Fibroblast of villous mesenchyme (primary cell): ENCODE measurements at regions not wholly inside any gene's neighbourhood (a gene's known extent, or its start where the extent isn't known, plus 50 kb on each side); places are given as distances from the start of the nearest gene placed in this dataset.
A peak's percentile ranks its signal among the peaks of the same experiment; 100 is the strongest.

ENCODE experiments used
- DNase-seq: peaks from one replicate; pipeline ENCODE4 v3.0.0-alpha.2; 2010; ENCODE audit warnings: low read depth
- H3K4me3 ChIP-seq: 2 replicates; pipeline ENCODE4 v1.5.1; 2011; ENCODE audit warnings: low read depth, mild to moderate bottlenecking, low read length
- CTCF ChIP-seq: IDR thresholded peaks from 2 replicates; pipeline ENCODE4 v1.5.1; 2012; ENCODE audit warnings: low read depth, mild to moderate bottlenecking, low read length; ENCODE audit not compliant: insufficient read depth

- DNase-seq = no peak
- H3K4me3 ChIP-seq = no peak overlapping the region
- peak; percentile 31 for TF ChIP-seq CTCF
Observed at GRCh38 chr4:17124767-17125166, 226.3 kb upstream of the LDB2 start.

- no peak for DNase-seq
- H3K4me3 ChIP-seq = no peak overlapping the region
- no peak for TF ChIP-seq CTCF
Observed at GRCh38 chr4:17120761-17121160, 222.3 kb upstream of the LDB2 start.

- no peak for TF ChIP-seq CTCF
- no peak for DNase-seq
- H3K4me3 ChIP-seq = no peak overlapping the region
Observed at GRCh38 chr4:17117746-17118145, 219.3 kb upstream of the LDB2 start.

- TF ChIP-seq CTCF = no peak
- no peak for DNase-seq
- no peak overlapping the region for H3K4me3 ChIP-seq
Observed at GRCh38 chr4:17115583-17115982, 217.1 kb upstream of the LDB2 start.

GRCh38 chr4:17112292-17112659 lies 213.8 kb upstream of the LDB2 start:
- TF ChIP-seq CTCF = peak; percentile 52
- DNase-seq = no peak
- H3K4me3 ChIP-seq = no peak overlapping the region

GRCh38 chr4:17109126-17109525 lies 210.7 kb upstream of the LDB2 start:
- H3K4me3 ChIP-seq = no peak overlapping the region
- DNase-seq = no peak
- no peak for TF ChIP-seq CTCF

DNA sequence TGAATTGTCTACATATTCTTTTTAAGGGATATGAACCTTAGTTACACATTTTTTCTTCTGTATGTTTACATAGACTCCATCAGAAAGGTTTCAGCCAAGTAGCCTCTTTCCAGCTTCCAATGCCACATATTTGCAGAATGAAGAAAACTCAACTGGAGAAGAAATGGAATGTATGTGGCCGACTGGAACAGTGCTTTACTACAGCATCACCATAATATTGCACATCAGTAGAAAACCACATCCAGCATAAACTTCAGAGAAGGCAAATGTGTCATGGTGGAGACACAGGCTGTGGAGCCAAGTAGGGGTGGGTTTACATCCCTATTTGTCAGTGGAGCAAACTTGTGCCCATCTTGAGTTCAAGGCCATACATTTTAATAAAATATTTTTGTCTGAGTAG lies 204.8 kb upstream of the LDB2 start:
- TF ChIP-seq CTCF = no peak
- no peak for DNase-seq
- no peak overlapping the region for H3K4me3 ChIP-seq
